ENCODE measurements at regions not wholly inside any gene's neighbourhood (a gene's known extent, or its start where the extent isn't known, plus 50 kb on each side); places are given as distances from the start of the nearest gene placed in this dataset.

DNA sequence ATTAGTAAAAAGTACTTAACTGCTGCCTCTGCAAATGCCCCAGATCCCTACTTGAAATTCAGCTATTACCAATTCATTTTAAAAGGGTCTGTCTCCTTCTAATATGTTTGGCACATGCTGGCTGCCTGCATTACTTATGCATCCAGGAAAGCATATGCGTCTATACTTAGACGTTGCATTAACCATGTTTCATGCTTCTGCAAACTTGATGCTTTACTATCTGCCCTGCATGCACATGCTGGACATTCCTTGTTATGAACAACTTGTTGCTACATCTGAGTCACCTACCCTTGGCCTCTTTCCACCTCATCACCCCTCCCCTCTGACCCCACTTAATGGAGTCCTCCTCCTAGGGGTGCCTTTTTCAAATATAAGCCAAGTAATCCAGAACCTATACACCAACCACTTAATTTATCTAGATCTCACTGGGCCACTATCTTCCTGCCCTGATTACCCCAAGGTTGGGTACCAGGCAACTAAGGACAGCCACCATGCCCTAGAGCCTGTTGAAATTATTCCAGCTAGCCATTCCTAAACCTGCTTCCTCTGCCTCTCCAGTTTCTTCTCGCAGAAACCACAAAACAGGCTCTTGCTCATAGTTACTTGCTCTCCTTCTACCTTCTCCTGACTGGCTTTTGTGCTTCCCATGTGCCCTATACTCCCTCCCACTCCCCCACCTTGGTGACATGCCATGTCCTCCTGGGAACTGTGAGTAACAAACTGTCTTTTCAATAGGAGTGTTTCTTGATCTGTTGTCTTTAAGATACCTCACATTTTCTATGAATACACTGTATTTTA is 1187.9 kb downstream of the REEP3 start:
- H3K4me1 Mint-ChIP-seq (ENCODE audit: low read depth, unreplicated experiment), result no peaks in the 10 kb centered on the region
- ChIA-PET POLR2A (no interaction called here), CTCF (no interaction called here)
- H3K4me3 Mint-ChIP-seq (ENCODE audit: unreplicated experiment), result no peak overlapping the region
- Histone ChIP-seq H3K27me3 (replicated peaks; ENCODE audit: control insufficient read depth, insufficient read depth, low read length) (no peaks in the 10 kb centered on the region), H3K4me3 (ENCODE audit: low read depth, low read length) (no peak overlapping the region), H3K36me3 (ENCODE audit: control insufficient read depth, insufficient read depth, low read length) (no peaks in the 10 kb centered on the region), H3K4me1 (no peaks in the 10 kb centered on the region), H3K9me3 (no peaks in the 10 kb centered on the region)
- BruUV-seq (replicated peaks), result no TSS peak
- TF ChIP-seq CTCF (IDR thresholded peaks at IDR 0.05; ENCODE audit: insufficient read depth in 1 of 2, low read depth in 1 of 2, low read length in 1 of 2, severe bottlenecking in 1 of 2, unreplicated experiment in 1 of 2), result no peak
- no peak for DNase-seq
- no peak overlapping the region for H3K27ac Mint-ChIP-seq (ENCODE audit: unreplicated experiment)
- peaks cover 3% of the 10 kb centered on the region for H3K27me3 Mint-ChIP-seq (ENCODE audit: insufficient read depth, unreplicated experiment)
- H3K36me3 Mint-ChIP-seq (ENCODE audit: insufficient read depth, unreplicated experiment), result no peaks in the 10 kb centered on the region
- intact Hi-C loops (cut with micrococcal nuclease; ENCODE audit: unreplicated experiment), result no loop called here
- H3K9me3 Mint-ChIP-seq (ENCODE audit: unreplicated experiment), result no peaks in the 10 kb centered on the region

GRCh38 chr10:64726466-64726865 is 1205.3 kb downstream of the REEP3 start:
- Mint-ChIP-seq H3K27me3 (ENCODE audit: insufficient read depth, unreplicated experiment) (peaks cover 2% of the 10 kb centered on the region), H3K4me3 (ENCODE audit: unreplicated experiment) (no peak overlapping the region), H3K27ac (ENCODE audit: unreplicated experiment) (no peak overlapping the region), H3K4me1 (ENCODE audit: low read depth, unreplicated experiment) (peaks cover 2% of the 10 kb centered on the region), H3K36me3 (ENCODE audit: insufficient read depth, unreplicated experiment) (no peaks in the 10 kb centered on the region), H3K9me3 (ENCODE audit: unreplicated experiment) (peaks cover 15% of the 10 kb centered on the region)
- Histone ChIP-seq H3K4me1 (peaks cover 4% of the 10 kb centered on the region), H3K27me3 (replicated peaks; ENCODE audit: control insufficient read depth, insufficient read depth, low read length) (no peaks in the 10 kb centered on the region), H3K9me3 (0 out of 2 replicates have a peak, but pooled peaks cover 4% of the 10 kb centered on the region), H3K4me3 (ENCODE audit: low read depth, low read length) (no peak overlapping the region), H3K36me3 (ENCODE audit: control insufficient read depth, insufficient read depth, low read length) (no peaks in the 10 kb centered on the region)
- intact Hi-C loops (cut with micrococcal nuclease; ENCODE audit: unreplicated experiment), result no loop called here
- DNase-seq, result no peak
- CTCF ChIA-PET, result no interaction called here
- BruUV-seq (replicated peaks), result no TSS peak
- no peak for TF ChIP-seq CTCF (IDR thresholded peaks at IDR 0.05; ENCODE audit: insufficient read depth in 1 of 2, low read depth in 1 of 2, low read length in 1 of 2, severe bottlenecking in 1 of 2, unreplicated experiment in 1 of 2)
- POLR2A ChIA-PET, result no interaction called here

- no peak for TF ChIP-seq CTCF (IDR thresholded peaks at IDR 0.05; ENCODE audit: insufficient read depth in 1 of 2, low read depth in 1 of 2, low read length in 1 of 2, severe bottlenecking in 1 of 2, unreplicated experiment in 1 of 2)
- H3K27me3 Mint-ChIP-seq (ENCODE audit: insufficient read depth, unreplicated experiment), result no peaks in the 10 kb centered on the region
- H3K9me3 Mint-ChIP-seq (ENCODE audit: unreplicated experiment), result peaks cover 22% of the 10 kb centered on the region
- Histone ChIP-seq H3K4me1 (peaks cover 19% of the 10 kb centered on the region), H3K4me3 (ENCODE audit: low read depth, low read length) (no peak overlapping the region), H3K27me3 (replicated peaks; ENCODE audit: control insufficient read depth, insufficient read depth, low read length) (no peaks in the 10 kb centered on the region), H3K9me3 (peaks cover 5% of the 10 kb centered on the region; the same call in 1 of the 2 replicates), H3K36me3 (ENCODE audit: control insufficient read depth, insufficient read depth, low read length) (no peaks in the 10 kb centered on the region)
- ChIA-PET POLR2A (no interaction called here), CTCF (no interaction called here)
- no peak for DNase-seq
- H3K36me3 Mint-ChIP-seq (ENCODE audit: insufficient read depth, unreplicated experiment), result no peaks in the 10 kb centered on the region
- H3K4me3 Mint-ChIP-seq (ENCODE audit: unreplicated experiment), result no peak overlapping the region
- no TSS peak for BruUV-seq (replicated peaks)
- H3K27ac Mint-ChIP-seq (ENCODE audit: unreplicated experiment), result peak overlapping the region; percentile 59
- H3K4me1 Mint-ChIP-seq (ENCODE audit: low read depth, unreplicated experiment), result peaks cover 11% of the 10 kb centered on the region
- intact Hi-C loops (cut with micrococcal nuclease; ENCODE audit: unreplicated experiment), result loop anchor here (5.0 to 10.0 kb wide), 6 partner anchors 241 to 1896 kb away; no protein-coding TSS in a partner anchor
These were observed 1209.8 kb downstream of the REEP3 start for GRCh38 chr10:64731016-64731415.

Measured in Caco-2 (cell line).